DMS114 treated with DMSO at 0.1 percent for 48 hours (cell line): ENCODE measurements at regions not wholly inside any gene's neighbourhood (a gene's known extent, or its start where the extent isn't known, plus 50 kb on each side); places are given as distances from the start of the nearest gene placed in this dataset.

Experiments
- DNase-seq: peaks from one replicate; lab custom pipeline; 2025; ENCODE audit not compliant: unreplicated experiment; lab: John Stamatoyannopoulos, UW

- no peak for DNase-seq
These were observed 207.9 kb downstream of the ERMARD start for GRCh38 chr6:169959136-169960002.

GRCh38 chr6:169958510-169958909 is 207.1 kb downstream of the ERMARD start:
- no peak for DNase-seq

- DNase-seq, result no peak
These were observed 206.0 kb downstream of the ERMARD start for GRCh38 chr6:169957351-169957963.

- DNase-seq, result no peak
These were observed 205.2 kb downstream of the ERMARD start for GRCh38 chr6:169956580-169956979.

- no peak for DNase-seq
These were observed 204.5 kb downstream of the ERMARD start for GRCh38 chr6:169955731-169956437.

GRCh38 chr6:169954977-169955376 is 203.6 kb downstream of the ERMARD start:
- no peak for DNase-seq

- no peak for DNase-seq
These were observed 202.3 kb downstream of the ERMARD start for GRCh38 chr6:169953686-169954085.

- DNase-seq, result no peak
These were observed 199.1 kb downstream of the ERMARD start for GRCh38 chr6:169950558-169950957.

- DNase-seq, result no peak
These were observed 198.2 kb downstream of the ERMARD start for GRCh38 chr6:169949511-169950097.

GRCh38 chr6:169946971-169947370 is 195.5 kb downstream of the ERMARD start:
- DNase-seq, result no peak

GRCh38 chr6:169945117-169945516 is 193.7 kb downstream of the ERMARD start:
- no peak for DNase-seq

GRCh38 chr6:169944415-169944814 is 193.0 kb downstream of the ERMARD start:
- no peak for DNase-seq

GRCh38 chr6:169944061-169944337 is 192.6 kb downstream of the ERMARD start:
- DNase-seq, result no peak

- DNase-seq, result no peak
These were observed 192.0 kb downstream of the ERMARD start for GRCh38 chr6:169943241-169944060.

GRCh38 chr6:169942173-169942572 is 190.8 kb downstream of the ERMARD start:
- no peak for DNase-seq

- DNase-seq, result no peak
These were observed 189.3 kb downstream of the ERMARD start for GRCh38 chr6:169940481-169941271.

- DNase-seq, result no peak
These were observed 188.2 kb downstream of the ERMARD start for GRCh38 chr6:169939554-169940164.

GRCh38 chr6:169938731-169939130 is 187.3 kb downstream of the ERMARD start:
- DNase-seq, result no peak

- no peak for DNase-seq
These were observed 186.9 kb downstream of the ERMARD start for GRCh38 chr6:169938262-169938701.
